Gastroesophageal sphincter (tissue), 4 donors: ENCODE measurements at regions not wholly inside any gene's neighbourhood (a gene's known extent, or its start where the extent isn't known, plus 50 kb on each side); places are given as distances from the start of the nearest gene placed in this dataset.

ENCODE experiments used
- ATAC-seq: fragments of 150-250 bp; one replicate; pipeline ENCODE4 v1.9.1; 2016; ENCODE audit warnings: mild to moderate bottlenecking, moderate library complexity
- H3K27ac ChIP-seq, 4 donors: fragments of 200-600 bp; sonication (generic) in 3 of 4; 1 replicate in 3 of 4; 2 replicates in 1 of 4; pipeline ENCODE4 v1.5.1; 2016 to 2019
- H3K27me3 ChIP-seq: fragments of 200-600 bp; sonication (generic); one replicate; pipeline ENCODE4 v1.5.1; 2019
- H3K36me3 ChIP-seq, 2 donors: fragments of 200-600 bp; sonication (generic); one replicate each; pipeline ENCODE4 v1.5.1; 2019; ENCODE audit warnings: control low read depth in 1 of 2
- H3K4me1 ChIP-seq, 3 donors: fragments of 200-600 bp; sonication (generic); 1 replicate in 2 of 3; 2 replicates in 1 of 3; pipeline ENCODE4 v1.5.1; 2016 to 2019; ENCODE audit warnings: control low read depth in 2 of 3
- H3K4me3 ChIP-seq, 2 donors: fragments of 200-600 bp; sonication (generic); one replicate each; pipeline ENCODE4 v1.5.1; 2019; ENCODE audit warnings: mild to moderate bottlenecking in 1 of 2, moderate library complexity in 1 of 2
- H3K9me3 ChIP-seq, 3 donors: fragments of 200-600 bp; sonication (generic); one replicate each; pipeline ENCODE4 v1.5.1; 2017 to 2019; ENCODE audit warnings: control low read depth in 2 of 3
- EP300 ChIP-seq: sonication (generic); formaldehyde crosslinking; IDR thresholded peaks from one replicate; pipeline ENCODE4 v1.6.1; 2017; ENCODE audit warnings: antibody characterized with exemption, mild to moderate bottlenecking
- POLR2A ChIP-seq, 2 donors: fragments of 450-650 bp; IDR thresholded peaks; one replicate each; pipeline ENCODE4 v1.6.1; 2017; ENCODE audit warnings: antibody characterized with exemption in 2 of 2, mild to moderate bottlenecking in 2 of 2, moderate library complexity in 1 of 2
- POLR2AphosphoS5 ChIP-seq: sonication (generic); formaldehyde crosslinking; IDR thresholded peaks from one replicate; pipeline ENCODE4 v1.6.1; 2017; ENCODE audit warnings: antibody characterized with exemption
- WGBS, 2 donors: methylation state at CpG; one replicate each; pipeline ENCODE4 v1.1.5; 2018; ENCODE audit warnings: low coverage in 1 of 2; 5-methylcytosine and 5-hydroxymethylcytosine counted together
- TF ChIP-seq, protein P1 (sequence below), 4 experiments: fragments of 200-600 bp in 2 of 4; fragments of 450-650 bp in 2 of 4; sonication (generic) in 1 of 4; IDR thresholded peaks; one replicate each; pipeline ENCODE4 v1.5.1; 2017 to 2019; ENCODE audit warnings: antibody characterized with exemption in 4 of 4, mild to moderate bottlenecking in 2 of 4, moderate library complexity in 2 of 4

DNA sequence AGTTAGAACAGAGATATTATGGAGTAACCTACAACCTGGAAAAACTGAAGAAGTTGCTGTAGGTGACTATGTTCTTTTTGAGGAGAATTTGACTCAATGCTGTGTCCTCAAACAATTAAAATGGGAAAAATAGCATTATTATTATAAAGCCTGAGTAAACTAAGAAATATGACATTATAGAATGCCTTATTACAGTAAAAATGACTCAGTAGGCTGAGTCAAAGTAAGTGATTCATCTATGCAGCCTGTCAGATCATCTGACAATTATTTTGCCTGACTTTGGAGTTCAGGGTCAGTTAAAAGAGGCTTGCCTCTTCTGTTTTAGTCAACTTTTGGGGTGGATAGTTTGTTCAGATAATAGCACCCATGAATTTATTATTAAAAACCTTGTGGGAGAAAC is 150.8 kb upstream of the PTGFR start:
- no peak overlapping the region for H3K4me3 ChIP-seq
- H3K4me1 ChIP-seq: no peaks in the 10 kb centered on the region
- no peaks in the 10 kb centered on the region for H3K36me3 ChIP-seq
- no peaks in the 10 kb centered on the region for H3K9me3 ChIP-seq
- TF ChIP-seq, protein P1, sequence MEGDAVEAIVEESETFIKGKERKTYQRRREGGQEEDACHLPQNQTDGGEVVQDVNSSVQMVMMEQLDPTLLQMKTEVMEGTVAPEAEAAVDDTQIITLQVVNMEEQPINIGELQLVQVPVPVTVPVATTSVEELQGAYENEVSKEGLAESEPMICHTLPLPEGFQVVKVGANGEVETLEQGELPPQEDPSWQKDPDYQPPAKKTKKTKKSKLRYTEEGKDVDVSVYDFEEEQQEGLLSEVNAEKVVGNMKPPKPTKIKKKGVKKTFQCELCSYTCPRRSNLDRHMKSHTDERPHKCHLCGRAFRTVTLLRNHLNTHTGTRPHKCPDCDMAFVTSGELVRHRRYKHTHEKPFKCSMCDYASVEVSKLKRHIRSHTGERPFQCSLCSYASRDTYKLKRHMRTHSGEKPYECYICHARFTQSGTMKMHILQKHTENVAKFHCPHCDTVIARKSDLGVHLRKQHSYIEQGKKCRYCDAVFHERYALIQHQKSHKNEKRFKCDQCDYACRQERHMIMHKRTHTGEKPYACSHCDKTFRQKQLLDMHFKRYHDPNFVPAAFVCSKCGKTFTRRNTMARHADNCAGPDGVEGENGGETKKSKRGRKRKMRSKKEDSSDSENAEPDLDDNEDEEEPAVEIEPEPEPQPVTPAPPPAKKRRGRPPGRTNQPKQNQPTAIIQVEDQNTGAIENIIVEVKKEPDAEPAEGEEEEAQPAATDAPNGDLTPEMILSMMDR (IDR thresholded peaks at IDR 0.05): no peak
- no peak for TF ChIP-seq POLR2AphosphoS5
- no peak for ATAC-seq
- H3K27me3 ChIP-seq: no peaks in the 10 kb centered on the region
- H3K27ac ChIP-seq: no peak overlapping the region

DNA sequence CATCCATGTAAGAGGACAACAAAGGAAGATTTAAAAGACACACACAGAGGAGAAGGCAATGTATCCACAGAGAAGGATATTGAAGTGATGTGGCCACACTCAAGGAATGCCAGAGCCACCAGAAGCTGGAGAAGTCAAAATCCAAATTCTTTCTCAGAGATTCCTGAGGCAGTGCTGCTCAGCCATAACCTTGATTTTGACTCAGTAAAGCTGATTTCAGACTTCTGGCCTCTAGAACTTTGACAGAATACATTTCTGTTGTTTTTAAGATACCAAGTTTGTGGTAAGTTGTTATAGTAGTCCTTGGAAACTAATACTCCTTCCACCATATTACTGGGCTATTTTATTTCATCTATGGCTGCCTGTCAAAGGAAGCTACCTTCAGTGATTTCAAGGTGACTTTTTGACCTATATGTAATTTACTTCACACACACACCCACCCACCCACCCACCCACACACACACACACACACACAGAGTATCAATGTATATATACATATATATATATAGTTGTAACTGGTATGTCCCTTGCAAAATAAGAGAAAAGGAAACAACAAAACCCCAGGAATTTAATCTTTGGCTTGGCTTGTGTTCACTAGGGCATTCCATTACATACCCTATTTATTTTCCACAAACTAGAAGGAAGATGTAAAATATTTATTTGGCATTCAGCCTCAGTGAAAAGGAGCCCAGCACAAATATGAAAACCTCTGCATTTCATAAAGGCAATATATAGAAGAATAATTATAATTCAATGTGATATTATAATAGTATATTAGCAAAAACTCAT is 142.1 kb upstream of the PTGFR start:
- Histone ChIP-seq H3K4me3 (no peak overlapping the region), H3K9me3 (no peaks in the 10 kb centered on the region), H3K27ac (no peak overlapping the region), H3K4me1 (no peaks in the 10 kb centered on the region), H3K27me3 (no peaks in the 10 kb centered on the region), H3K36me3 (no peaks in the 10 kb centered on the region)
- TF ChIP-seq POLR2A (IDR thresholded peaks at IDR 0.05) (no peak), POLR2AphosphoS5 (no peak), EP300 (no peak)
- TF ChIP-seq, protein P1 (IDR thresholded peaks at IDR 0.05): no peak
- ATAC-seq: no peak

DNA sequence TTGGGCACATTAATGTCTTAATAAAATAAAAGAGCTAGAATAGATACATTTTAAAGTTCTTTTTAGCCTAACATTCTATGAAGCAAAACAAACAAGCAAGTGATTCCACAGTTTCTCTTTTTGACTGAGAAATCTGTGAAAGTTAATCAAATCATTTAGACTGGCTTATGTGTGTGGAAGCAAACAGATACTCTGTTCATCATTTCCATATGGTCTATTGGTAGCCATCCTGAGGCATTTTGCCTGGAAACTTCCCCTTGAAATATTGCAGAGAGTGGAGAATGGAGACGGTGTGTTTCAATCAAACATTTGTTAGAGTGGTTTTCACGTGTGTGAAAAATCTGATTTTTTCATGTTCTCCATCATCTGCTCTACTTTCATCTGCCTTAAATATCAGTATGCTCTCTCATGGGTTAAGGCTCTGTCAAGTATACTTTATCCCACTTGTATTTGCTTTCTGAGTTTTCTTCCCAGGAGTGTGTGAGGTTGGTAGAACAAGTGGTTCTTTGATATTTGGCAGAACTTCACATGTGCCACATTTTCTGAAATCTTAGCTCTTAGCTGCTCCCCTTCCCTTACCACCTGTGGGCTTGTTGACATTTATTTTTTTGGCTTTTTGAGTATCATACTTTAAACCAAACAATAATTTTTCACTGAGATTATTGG is 139.1 kb upstream of the PTGFR start:
- no peaks in the 10 kb centered on the region for H3K36me3 ChIP-seq
- peaks cover 0 to 9% (median 0%) of the 10 kb centered on the region in 3 donors for H3K4me1 ChIP-seq
- no peak for ATAC-seq
- TF ChIP-seq, protein P1 (IDR thresholded peaks at IDR 0.05): no peak
- no peak for TF ChIP-seq POLR2AphosphoS5
- no peak for TF ChIP-seq POLR2A (IDR thresholded peaks at IDR 0.05)
- TF ChIP-seq EP300: no peak
- no peaks in the 10 kb centered on the region for H3K9me3 ChIP-seq
- H3K27ac ChIP-seq: no peak overlapping the region
- WGBS, 2 donors: 63 to 68% methylated on average over 2 of the region's 2 CpGs
- H3K4me3 ChIP-seq: no peak overlapping the region
- H3K27me3 ChIP-seq: no peaks in the 10 kb centered on the region

DNA sequence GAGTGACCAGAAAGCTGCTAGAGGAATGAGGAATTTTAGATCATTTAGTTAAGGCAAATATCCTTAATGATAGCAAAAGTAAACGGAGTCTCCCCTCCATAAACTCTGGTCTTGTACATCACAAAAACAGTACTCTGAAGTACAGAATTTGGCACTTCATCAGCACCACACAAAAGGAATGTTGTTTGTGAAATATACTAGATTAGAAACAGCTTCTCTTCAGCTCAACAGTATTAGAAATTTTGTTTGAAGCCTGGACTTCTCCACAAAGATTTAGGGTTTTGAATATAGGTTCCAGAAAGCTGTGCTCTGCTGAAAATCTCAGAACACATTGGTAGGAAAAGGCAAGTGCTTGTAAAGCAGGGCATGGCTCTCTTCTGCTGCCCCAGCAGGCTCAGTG is 135.1 kb upstream of the PTGFR start:
- no peaks in the 10 kb centered on the region for H3K27me3 ChIP-seq
- WGBS, 2 donors: 9 to 18% methylated on average over 1 of the region's 1 CpG
- H3K27ac ChIP-seq: peak overlapping the region in 1 of 4 donors; percentile 18
- H3K4me1 ChIP-seq: peaks cover 0 to 9% (median 0%) of the 10 kb centered on the region in 3 donors
- TF ChIP-seq POLR2AphosphoS5: no peak
- TF ChIP-seq, protein P1 (IDR thresholded peaks at IDR 0.05): no peak
- no peak for TF ChIP-seq POLR2A (IDR thresholded peaks at IDR 0.05)
- TF ChIP-seq EP300: no peak
- H3K36me3 ChIP-seq: no peaks in the 10 kb centered on the region
- no peak for ATAC-seq
- no peaks in the 10 kb centered on the region for H3K9me3 ChIP-seq
- H3K4me3 ChIP-seq: no peak overlapping the region

DNA sequence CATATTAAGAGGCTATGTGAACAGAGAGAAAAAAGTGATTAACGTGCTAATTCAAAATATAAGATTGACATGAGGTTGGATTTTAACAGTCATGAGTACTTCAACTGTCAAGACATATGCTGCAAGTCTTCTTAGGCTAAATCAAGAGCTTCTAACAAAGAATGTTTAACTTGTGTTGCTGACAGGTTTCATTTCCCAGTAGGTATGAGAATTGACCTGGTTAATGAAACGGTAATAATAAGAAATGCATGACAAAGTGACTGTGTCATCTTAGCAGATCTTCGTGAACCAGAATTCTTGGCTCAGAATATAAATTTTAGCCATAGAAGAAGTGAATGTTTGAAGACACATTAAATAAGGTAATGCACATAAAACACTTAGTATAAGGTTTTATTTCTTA is 132.6 kb upstream of the PTGFR start:
- no peak for ATAC-seq
- no peak overlapping the region for H3K4me3 ChIP-seq
- 72 to 90% methylated on average over 3 of the region's 3 CpGs for WGBS, 2 donors
- H3K4me1 ChIP-seq: peaks cover 0 to 9% (median 0%) of the 10 kb centered on the region in 3 donors
- no peak overlapping the region for H3K27ac ChIP-seq
- H3K9me3 ChIP-seq: no peaks in the 10 kb centered on the region
- H3K27me3 ChIP-seq: no peaks in the 10 kb centered on the region
- no peak for TF ChIP-seq EP300
- no peak for TF ChIP-seq POLR2AphosphoS5
- no peak for TF ChIP-seq POLR2A (IDR thresholded peaks at IDR 0.05)
- TF ChIP-seq, protein P1 (IDR thresholded peaks at IDR 0.05): no peak
- no peaks in the 10 kb centered on the region for H3K36me3 ChIP-seq
